ENCODE measurements at regions not wholly inside any gene's neighbourhood (a gene's known extent, or its start where the extent isn't known, plus 50 kb on each side); places are given as distances from the start of the nearest gene placed in this dataset.
"Not testable (repeated sequence)": the region's sequence is repeated elsewhere in the genome, so short reads cannot be mapped to it uniquely, and the experiment has no call there.

DNA sequence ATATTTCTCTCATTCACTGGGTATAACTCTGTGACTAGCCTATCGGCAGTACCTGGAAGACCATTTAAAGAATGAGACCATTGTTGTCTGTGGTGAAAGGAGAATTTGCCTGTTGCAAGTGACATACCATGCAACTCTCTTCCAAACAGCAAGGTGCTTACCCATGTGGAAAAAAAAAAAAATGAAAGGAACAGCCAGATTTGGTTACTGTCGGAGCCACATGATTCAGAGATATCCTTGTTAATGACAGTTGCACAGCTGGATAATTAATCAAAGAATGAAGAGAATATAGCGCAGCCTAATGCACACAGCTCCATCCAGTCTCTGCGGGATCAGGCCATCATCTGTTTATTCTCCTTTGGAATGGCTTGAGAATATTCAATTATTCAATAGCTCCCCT, 141.8 kb downstream of the HRH4 start:
- H3K27ac ChIP-seq, result no peak overlapping the region
- TF ChIP-seq, protein P1, sequence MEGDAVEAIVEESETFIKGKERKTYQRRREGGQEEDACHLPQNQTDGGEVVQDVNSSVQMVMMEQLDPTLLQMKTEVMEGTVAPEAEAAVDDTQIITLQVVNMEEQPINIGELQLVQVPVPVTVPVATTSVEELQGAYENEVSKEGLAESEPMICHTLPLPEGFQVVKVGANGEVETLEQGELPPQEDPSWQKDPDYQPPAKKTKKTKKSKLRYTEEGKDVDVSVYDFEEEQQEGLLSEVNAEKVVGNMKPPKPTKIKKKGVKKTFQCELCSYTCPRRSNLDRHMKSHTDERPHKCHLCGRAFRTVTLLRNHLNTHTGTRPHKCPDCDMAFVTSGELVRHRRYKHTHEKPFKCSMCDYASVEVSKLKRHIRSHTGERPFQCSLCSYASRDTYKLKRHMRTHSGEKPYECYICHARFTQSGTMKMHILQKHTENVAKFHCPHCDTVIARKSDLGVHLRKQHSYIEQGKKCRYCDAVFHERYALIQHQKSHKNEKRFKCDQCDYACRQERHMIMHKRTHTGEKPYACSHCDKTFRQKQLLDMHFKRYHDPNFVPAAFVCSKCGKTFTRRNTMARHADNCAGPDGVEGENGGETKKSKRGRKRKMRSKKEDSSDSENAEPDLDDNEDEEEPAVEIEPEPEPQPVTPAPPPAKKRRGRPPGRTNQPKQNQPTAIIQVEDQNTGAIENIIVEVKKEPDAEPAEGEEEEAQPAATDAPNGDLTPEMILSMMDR (conservative IDR thresholded peaks at IDR 0.05), result no peak

DNA sequence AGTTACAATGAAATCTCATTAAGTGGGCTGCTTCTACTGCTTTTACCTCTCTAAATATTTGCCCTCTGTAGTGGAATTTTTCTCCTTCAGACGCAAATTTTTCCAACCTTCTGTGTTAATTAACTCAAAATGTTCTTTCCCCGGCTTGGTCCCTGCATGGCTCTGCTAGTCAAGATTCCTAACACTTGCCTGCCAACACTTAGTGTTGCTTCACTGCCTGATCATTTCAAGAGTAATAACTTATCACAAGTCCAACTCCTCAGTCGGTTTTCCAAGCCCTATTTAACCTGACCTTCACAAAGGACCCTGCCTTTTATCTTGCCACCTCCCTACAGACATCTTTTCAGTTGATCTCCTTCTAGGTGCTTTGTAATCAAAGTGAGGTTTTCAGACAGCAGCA, 142.7 kb downstream of the HRH4 start:
- TF ChIP-seq, protein P1 (conservative IDR thresholded peaks at IDR 0.05), result no peak
- H3K27ac ChIP-seq, result no peak overlapping the region

DNA sequence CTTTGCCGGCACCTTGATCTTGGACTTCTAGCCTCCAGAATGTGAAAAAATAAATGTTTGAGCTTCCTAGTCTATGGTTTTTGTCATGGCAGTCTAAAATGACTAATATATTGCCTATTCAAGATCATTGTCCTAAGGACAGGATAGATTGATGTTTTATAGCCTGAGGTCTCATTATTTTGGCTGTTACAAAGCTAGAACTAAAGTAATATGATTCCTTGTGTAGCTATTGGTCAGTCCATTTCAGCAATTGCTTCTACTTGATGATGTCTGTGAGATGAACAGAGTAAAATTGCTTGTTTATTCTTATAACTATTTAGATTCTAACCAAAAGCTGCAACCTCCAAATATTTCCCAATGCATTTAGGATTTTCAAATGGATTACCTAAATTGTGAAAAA, 145.0 kb downstream of the HRH4 start:
- TF ChIP-seq, protein P1 (conservative IDR thresholded peaks at IDR 0.05), result no peak
- no peak overlapping the region for H3K27ac ChIP-seq

DNA sequence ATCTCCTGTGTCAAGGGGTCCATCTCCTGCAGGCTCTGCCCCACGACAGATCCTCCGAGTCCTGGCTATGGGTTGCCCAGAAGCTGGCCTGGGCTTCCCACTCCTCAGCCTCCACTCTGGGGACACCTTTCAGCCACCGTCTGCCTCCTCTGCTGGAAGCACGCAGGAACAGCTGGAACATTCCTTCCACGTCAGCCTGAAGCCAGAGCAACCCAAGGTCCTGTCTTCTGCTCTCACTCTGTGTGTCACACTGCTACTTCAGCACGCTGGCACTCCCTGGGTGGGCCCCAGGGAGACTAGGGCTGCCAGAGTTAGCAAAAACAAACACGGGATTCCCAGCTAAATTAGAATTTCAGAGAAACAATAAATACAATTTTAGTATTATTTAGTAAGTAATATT, 148.8 kb downstream of the HRH4 start:
- TF ChIP-seq, protein P1 (conservative IDR thresholded peaks at IDR 0.05), result no peak
- H3K27ac ChIP-seq, result no peak overlapping the region

DNA sequence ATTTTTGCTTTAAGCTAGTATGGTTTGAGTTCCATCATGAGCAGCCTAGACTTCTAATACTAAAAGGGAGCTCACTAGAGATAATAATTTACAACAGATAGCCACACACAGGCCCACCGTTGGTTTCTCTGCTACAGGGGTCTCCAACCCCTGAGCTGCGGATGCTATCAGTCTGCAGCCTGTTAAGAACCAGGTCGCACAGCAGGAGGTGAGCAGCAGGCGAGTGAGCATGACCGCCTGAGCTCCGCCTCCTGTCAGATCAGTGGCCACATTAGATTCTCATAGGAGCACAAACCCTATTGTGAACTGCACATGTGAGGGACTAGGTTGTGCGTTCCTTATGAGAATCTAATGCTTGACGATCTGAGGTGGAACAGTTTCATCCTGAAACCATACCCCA, 150.6 kb downstream of the HRH4 start:
- TF ChIP-seq, protein P1 (conservative IDR thresholded peaks at IDR 0.05), result no peak
- H3K27ac ChIP-seq, result no peak overlapping the region

DNA sequence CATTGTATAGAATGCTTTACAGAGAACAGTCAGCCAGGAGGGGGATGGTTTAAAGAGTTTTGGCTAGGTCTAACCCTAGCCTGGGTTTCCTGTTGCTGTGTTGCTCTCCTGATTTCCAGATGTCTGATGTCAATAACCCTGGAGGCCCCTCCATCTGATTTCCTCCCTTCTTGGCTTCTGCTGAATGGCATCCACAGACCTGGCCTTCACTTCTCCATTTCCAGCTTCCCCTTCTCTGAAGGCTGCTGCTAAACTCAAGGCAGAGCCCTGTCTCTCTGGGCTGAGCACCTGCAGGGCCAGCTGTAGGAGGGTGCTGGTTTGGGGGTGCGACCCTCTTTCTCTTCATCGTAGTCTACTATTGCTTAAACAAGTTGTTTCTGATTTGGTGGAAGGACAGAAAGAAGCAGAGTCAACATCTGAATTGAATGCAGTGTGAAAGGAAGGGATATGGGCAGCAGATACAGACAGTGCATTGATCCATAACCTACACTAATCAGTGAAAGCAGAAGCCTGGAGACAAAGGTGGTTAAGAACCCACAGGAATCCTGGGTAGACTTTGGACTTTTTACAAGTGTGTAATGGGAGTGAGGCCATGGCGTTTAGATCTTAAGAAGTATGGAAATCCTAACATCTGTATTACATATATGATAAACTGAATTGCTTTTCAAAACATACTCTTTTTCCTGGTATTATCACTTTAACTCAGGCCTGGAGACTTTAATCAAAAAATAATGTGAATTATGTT, 153.6 kb downstream of the HRH4 start:
- TF ChIP-seq, protein P1 (conservative IDR thresholded peaks at IDR 0.05), result no peak
- H3K27ac ChIP-seq, result no peak overlapping the region

DNA sequence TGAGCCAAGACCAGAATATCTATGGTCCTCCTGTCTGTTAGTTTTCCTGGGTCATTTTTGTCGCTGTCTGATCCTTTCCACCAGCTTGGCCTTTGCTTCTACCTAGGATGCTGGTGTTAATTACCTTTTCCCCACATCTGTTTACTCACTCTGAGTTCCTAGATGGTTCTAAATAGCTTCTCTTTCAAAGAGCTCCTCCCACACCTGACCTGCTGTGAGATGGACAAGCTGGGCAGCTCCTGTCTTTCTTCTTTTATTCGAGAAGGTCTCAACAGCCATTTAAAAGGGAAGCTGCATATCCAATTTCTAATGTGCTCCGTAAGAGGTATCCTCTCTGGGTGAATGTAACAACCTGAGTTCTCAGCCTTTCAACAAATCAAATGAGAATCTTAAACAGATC, 156.2 kb downstream of the HRH4 start:
- TF ChIP-seq, protein P1 (conservative IDR thresholded peaks at IDR 0.05), result no peak

DNA sequence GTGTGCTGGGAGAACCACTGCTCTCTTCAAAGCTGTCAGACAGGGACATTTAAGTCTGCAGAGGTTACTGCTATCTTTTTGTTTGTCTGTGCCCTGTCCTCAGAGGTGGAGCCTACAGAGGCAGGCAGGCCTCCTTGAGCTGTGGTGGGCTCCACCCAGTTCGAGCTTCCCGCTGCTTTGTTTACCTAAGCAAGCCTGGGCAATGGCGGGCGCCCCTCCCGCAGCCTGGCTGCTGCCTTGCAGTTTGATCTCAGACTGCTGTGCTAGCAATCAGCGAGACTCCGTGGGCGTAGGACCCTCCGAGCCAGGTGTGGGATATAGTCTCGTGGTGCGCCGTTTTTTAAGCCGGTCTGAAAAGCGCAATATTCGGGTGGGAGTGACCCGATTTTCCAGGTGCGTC, 164.0 kb downstream of the HRH4 start:
- H3K27ac ChIP-seq, result not testable (repeated sequence)

More for the DNA sequence above, 156.2 kb downstream of the HRH4 start:
- no peak overlapping the region for H3K27ac ChIP-seq
